DMS53 treated with DMSO at 0.1 percent for 48 hours (cell line): ENCODE measurements at regions not wholly inside any gene's neighbourhood (a gene's known extent, or its start where the extent isn't known, plus 50 kb on each side); places are given as distances from the start of the nearest gene placed in this dataset.
"Not testable (repeated sequence)": the region's sequence is repeated elsewhere in the genome, so short reads cannot be mapped to it uniquely, and the experiment has no call there.

Experiments used
- DNase-seq: peaks from one replicate; lab custom pipeline; 2025; ENCODE audit not compliant: unreplicated experiment; lab: John Stamatoyannopoulos, UW

DNA sequence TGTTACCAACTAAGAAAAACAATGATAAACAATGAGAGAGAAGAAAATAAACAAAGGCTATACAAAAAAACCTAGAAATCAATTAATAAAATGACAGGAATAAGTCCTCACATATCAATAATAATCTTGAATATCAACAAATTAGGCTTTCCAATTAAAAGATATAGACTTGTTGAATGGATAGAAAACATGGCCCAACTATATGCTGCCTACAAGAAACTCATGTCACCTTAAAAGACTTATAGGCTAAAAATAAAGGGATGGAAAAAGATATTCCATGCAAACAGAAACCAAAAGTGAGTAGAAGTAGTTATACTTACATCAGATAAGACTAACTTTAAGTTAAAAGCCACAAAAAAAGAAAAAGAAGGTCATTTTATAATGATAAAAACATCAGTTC is 183.9 kb downstream of the MYRFL start:
- DNase-seq = no peak

- no peak for DNase-seq
Observed at GRCh38 chr12:70011353-70011752, 186.3 kb downstream of the MYRFL start.

- DNase-seq = not testable (repeated sequence)
Observed at GRCh38 chr12:70013016-70013415, 188.0 kb downstream of the MYRFL start.

- DNase-seq = no peak
Observed at GRCh38 chr12:70028515-70028914, 203.5 kb downstream of the MYRFL start.

DNA sequence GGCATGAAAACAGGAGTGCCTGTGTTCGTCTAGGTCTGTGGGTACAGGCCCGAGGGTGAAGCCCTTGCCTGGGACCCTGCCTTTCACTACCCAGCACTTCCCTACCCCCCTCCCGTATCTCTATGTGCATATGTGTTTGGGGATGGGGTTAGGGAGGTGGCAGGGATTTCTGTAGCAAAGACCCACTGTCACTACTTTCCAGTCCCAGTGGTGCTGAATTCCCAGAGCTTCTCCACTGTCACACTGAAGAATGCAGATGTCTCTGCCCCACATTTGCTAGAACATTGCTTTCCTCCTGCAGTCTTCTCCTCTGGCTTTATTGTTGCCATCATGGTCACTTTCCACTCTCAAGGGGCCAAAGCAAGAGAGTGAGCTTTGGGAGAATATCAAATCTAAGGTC is 203.9 kb downstream of the MYRFL start:
- no peak for DNase-seq

GRCh38 chr12:70031046-70031445 is 206.0 kb downstream of the MYRFL start:
- DNase-seq = no peak

DNA sequence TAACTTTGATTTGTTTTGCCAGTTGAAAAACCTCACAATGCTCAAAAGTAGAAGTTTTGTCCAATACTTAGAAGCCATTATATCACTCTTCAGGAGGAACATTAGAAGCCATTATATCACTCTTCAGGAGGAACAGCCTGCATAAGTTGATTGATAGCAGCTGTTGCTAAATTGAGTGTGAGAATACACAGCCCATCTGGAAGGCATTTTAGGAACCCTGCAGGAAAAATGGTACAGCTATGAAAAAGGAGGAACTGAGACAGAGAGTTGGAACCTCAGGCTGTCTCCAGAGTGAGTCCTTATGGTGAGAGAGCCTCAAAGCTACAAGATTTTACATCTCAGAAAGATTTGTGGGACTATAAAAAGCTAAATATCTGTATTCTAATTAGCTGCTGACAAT is 207.0 kb downstream of the MYRFL start:
- no peak for DNase-seq

- DNase-seq = no peak
Observed at GRCh38 chr12:70033310-70033709, 208.3 kb downstream of the MYRFL start.

GRCh38 chr12:70040141-70040540 is 203.1 kb upstream of the CNOT2 start:
- DNase-seq = no peak

- no peak for DNase-seq
Observed at GRCh38 chr12:70042675-70043074, 200.6 kb upstream of the CNOT2 start.

- DNase-seq = no peak
Observed at GRCh38 chr12:70043490-70044138, 199.6 kb upstream of the CNOT2 start.

DNA sequence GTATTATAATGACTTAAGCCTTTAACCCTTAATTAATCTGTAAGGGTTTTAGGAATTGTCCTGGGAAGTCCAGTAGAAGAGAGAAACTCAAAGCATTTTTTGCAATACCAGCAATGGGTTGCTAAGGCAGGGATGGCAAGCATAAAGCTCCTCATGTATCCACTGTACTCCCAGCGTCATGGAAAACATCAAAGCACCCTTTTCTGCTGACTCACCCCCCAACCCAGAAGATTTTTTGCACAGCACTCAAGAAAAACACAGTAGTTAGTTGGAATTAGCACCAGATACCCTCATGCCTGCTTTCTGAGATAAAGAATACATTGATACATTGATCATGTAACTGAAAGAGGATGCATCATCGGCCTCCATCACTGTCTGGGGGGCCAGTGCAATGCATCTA is 199.1 kb upstream of the CNOT2 start:
- DNase-seq = no peak

DNA sequence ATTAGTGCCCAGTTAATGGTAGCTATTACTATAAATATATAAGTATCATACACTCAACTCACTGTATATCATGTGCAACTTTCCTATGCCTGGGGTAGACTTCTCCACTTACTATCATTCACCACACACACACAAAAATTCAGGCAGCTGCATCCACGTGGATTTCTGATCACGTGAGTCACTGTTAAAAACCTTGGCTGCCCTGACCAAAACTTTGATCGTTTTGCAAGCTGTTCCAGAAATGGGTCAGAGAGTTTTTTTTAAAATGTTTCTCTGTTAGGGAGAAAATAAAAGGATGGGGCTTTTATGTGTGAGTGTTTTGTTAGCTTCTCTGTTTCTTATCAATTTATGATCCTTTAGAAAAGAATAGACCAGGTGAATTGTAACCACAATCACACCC is 198.2 kb upstream of the CNOT2 start:
- no peak for DNase-seq

DNA sequence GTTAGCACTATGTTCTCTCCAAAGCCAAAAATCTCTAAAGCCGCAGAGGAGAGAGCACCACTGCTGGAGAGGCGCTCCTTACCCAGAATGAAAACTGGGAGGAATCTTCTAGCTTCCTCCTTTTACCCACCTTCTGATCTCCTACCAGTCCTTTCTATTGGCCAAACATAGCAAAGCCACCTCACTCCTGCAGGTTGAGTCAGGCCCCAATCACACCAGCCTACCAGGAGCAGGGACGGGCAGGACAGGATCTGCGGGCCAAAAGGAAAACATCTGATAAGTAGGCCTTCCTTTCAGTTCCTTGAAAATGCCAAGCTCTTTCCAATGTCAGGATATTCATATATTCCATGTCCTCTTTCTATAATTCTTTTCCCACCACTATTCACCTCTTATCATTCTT is 197.7 kb upstream of the CNOT2 start:
- DNase-seq = no peak

DNA sequence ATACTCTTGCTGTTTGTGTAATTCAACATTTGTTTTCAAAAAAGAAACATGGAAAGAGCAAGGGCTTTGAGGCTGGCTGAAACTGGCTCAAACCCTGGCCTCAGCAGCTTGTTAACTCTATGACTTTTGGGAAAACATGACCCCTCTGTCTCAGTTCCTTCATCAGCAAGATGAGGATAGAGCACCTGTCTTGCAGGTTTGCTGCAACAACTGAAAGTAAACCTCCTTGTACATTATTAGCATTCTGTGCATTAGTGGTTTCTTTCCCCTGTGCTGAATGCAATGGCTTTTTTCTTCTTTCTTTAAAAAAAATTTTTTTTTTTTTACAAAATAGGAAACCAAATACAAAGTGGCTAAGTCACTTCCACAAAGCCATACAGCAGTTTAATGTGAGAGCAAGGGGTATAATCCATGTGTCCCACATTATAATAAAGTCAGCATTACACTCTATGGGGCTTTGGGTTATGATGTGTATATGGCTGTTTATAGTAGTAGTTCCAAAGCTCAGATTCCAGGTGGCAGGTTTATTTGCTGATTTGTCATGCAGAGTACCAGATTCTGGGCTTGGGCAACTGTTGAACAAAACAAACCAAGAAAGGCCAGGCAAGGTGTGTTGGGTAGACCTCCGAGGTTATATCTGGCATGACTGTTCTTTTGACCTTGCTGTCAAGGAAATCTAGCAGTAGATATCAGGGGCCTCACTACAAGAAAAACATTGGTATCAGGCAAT is 194.5 kb upstream of the CNOT2 start:
- no peak for DNase-seq

GRCh38 chr12:70049596-70050360 is 193.5 kb upstream of the CNOT2 start:
- DNase-seq = peak; percentile 72

DNA sequence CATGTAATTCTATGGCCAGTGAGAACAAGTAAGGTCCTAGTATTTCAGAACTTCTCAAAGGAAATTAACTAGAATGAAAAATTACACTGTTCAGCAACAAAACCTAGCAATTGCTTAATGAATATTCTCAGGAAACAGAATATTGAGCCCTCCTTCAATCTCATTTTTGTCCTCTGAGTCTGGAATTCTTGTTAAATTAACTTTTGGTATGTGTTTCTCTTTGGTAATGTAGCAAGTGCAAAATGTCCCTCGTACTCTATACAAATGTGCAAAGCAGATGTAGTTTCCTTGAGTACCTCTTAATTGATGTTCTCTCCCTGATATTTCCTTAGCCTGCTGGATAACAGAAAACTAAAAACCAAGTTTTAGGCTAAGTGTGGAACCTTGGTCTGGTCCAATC is 190.8 kb upstream of the CNOT2 start:
- DNase-seq = no peak

GRCh38 chr12:70052931-70053497 is 190.2 kb upstream of the CNOT2 start:
- peak; percentile 68 for DNase-seq

GRCh38 chr12:70059373-70059772 is 183.9 kb upstream of the CNOT2 start:
- no peak for DNase-seq

DNA sequence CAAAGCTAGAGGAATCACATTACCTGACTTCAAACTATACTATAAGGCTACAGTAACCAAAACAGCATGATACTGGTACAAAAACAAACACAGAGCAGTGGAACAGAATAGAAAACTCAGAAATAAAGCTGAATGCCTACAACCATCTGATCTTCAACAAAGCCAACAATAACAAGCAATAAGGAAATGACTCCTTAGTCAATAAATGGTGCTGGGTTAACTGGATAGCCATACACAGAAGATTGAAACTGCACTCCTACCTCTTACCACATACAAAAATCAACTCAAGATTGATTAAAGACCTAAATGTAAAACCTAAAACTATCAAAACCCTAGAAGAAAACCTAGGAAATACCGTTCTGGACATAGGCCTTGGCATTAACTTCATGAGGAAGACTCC is 182.6 kb upstream of the CNOT2 start:
- no peak for DNase-seq

- no peak for DNase-seq
Observed at GRCh38 chr12:70068743-70069142, 174.5 kb upstream of the CNOT2 start.
